DMS53 treated with DMSO at 0.1 percent for 48 hours (cell line): ENCODE measurements at regions not wholly inside any gene's neighbourhood (a gene's known extent, or its start where the extent isn't known, plus 50 kb on each side); places are given as distances from the start of the nearest gene placed in this dataset.

Source experiments
- DNase-seq: peaks from one replicate; lab custom pipeline; 2025; ENCODE audit not compliant: unreplicated experiment; lab: John Stamatoyannopoulos, UW

DNA sequence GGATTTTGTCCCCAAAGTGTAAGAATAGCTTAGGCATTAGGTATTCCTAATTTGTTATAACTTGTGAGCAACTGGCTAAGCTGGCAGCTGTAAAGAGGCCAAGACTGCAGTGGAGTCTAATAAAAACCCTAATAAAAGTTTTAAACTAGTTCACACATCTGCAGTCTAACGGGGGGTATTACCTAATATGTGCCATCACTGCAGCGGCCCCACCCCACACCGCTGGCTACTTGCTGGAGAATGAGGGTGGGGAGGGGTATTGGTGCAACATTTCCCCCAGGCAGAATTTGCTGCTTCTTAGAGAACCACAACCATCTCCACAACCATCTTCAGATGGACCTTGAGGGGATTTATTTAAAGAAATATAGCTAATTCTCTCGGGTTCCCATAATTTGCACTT is 135.0 kb downstream of the ZC3H11B start:
- DNase-seq = no peak

DNA sequence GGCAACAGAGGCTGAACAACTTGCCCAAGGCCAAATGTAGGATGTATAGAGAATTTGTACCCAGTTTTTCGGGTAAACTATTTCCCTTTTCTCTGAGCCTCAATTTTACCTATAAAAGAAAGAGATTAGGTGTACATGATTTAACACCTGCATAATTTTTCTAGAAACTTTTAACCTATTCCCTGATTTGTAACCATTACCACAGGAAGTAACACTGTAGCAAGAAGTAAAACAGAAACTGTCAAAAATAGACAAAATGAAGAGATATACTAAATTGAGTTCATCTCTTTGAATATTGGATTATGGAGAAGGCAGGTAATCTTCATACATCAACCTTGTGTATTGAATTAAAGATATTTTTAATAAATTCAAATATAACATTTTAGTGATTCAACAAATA is 136.2 kb downstream of the ZC3H11B start:
- DNase-seq = no peak

DNA sequence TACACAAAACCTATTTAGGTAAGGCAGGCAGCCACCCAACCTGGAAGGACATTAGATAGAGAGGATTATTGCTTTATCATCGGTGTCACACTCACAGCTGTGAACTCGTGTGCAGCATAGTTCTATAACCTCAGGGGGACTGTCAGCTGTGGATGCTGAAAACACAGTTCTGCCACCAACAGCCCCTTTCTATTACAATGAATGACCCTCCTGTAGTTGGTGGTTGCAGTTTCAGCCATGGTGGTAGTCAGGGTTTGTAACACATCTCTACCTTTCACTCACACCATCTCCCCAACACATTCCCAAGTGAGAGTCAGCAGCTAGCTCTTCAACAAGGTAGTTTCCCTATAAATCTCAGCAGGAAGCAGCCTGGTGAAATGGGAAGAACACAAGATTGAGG is 136.8 kb downstream of the ZC3H11B start:
- DNase-seq = no peak

DNA sequence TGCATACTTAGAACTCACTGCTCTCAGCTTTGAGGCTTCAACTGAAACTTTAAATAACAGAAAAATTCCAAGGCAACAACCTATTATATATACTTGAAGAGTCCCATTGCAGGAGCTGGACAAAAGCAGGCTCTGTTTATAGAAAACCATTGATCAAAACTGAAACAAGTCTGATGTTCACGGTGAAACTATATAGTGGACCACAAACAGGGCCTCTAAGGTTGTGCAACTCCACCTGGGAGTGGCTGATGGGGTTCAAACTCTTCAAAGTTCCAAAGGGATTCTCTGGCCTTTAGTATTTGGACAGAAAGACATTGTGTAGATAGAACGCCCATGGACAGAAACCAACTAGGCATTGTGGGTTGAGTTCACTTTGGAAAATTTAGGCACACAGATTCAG is 140.3 kb downstream of the ZC3H11B start:
- no peak for DNase-seq

DNA sequence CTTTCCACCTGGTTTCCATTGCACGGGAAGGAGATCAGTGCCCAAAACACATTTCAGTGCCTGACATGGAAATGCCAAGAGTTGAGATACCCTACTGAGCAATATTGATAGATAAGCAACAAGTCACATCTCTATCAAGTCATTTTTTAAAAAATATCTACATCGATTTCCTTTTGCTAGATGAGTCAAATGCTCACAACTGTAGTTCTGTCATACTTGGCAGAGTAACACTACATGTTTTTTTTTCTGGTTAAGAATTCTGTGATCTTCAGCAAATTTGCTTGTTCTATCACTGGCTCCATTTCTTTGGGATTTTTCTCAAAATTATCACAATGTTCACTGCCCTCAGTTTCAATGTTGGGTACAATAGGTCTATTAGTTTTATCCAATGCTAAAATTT is 145.4 kb downstream of the ZC3H11B start:
- DNase-seq = no peak

DNA sequence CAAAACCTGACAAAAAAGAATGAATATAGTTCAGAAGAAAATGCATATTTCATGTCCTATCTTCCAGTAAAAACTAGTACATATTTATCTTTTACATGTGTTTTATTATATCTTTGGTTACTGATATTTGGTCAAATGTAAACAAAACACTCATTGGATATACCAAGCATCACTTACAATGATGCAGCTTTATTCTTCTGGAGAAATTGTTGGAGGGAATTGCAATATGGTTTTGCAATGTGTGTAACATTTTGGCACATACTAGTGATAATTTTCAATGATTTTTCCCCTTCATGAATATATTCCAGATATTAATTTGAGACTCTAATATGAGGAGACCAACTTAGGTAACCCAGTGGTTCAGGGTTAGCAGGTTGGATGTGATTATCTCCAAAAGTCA is 146.1 kb downstream of the ZC3H11B start:
- no peak for DNase-seq

DNA sequence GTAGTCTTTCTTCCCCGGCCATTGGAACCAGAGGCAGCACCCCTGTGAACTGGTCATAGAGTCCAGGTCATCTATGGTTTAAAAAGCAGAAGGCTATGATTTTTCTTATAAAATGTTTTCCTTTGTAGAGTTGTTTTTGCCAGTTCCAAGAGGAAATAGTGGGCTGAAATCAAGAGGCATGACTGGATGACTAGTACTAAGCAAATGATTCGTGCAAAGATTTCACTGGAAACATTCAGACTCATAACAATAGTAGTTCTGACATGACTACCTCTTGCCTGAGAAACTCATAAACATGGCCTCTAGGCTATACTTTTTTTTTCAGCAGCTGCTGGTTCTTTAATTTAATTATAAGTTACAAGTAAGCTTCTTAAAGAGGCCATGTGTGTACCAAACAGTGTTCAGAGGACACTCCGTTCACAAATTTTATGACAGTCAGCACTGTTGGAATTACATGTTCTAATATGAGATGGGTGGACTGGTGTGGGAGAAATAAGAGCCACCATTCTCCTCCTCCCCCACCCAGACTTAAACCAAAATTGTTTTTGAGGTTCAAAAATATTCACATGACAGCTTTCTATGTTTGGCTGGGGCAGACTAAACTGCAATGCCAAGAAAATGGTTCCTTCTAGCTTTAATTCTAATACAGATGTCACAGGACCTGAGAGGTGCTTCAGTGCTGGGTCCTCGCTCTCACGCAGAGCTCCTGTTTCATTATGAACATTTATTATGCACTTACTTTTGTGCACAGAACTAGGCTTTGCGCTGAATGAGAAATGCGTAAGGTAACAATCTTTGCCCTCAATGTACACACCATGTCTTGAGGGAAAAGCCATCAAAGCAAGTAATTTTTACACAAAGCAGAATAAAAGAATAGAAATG is 147.5 kb downstream of the ZC3H11B start:
- no peak for DNase-seq

DNA sequence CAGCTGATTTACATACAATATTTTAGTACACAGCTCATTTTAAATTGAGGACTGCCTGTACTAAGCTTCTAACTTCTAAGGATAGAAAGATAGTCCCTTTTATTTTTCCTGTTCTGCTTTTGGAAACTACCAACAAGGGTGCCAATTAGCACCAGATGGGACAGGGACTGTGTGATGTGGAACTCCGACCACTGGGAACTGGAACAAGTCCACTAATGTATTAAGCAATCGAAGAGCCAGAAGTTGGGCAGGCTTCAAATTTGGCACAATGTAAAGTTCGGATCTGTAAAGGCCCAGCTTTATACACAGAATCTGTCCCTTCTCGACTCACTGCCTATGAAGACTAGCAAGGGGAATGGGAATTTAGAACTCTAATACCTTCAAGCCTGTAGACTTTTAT is 149.3 kb downstream of the ZC3H11B start:
- DNase-seq = no peak

DNA sequence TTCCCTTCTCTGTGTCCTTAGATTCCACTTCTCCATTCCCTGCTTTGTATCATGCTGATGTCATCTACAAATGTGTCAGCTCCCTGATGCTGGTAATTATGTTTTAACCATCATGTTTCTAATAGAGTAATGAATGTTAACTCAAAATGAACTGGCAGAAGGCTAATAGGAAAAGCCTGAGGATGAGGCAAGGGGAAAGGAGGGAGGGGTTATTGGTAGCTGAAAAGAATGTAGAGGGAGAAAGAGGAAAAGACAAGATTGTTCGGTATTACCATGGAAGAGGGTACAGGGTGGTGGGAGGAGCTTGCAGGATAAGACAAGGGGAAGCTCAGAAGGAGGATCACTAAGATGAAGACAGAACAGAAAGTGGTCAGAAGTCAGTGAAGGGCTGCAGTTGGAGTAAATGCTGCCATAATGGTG is 150.9 kb downstream of the ZC3H11B start:
- DNase-seq = no peak

DNA sequence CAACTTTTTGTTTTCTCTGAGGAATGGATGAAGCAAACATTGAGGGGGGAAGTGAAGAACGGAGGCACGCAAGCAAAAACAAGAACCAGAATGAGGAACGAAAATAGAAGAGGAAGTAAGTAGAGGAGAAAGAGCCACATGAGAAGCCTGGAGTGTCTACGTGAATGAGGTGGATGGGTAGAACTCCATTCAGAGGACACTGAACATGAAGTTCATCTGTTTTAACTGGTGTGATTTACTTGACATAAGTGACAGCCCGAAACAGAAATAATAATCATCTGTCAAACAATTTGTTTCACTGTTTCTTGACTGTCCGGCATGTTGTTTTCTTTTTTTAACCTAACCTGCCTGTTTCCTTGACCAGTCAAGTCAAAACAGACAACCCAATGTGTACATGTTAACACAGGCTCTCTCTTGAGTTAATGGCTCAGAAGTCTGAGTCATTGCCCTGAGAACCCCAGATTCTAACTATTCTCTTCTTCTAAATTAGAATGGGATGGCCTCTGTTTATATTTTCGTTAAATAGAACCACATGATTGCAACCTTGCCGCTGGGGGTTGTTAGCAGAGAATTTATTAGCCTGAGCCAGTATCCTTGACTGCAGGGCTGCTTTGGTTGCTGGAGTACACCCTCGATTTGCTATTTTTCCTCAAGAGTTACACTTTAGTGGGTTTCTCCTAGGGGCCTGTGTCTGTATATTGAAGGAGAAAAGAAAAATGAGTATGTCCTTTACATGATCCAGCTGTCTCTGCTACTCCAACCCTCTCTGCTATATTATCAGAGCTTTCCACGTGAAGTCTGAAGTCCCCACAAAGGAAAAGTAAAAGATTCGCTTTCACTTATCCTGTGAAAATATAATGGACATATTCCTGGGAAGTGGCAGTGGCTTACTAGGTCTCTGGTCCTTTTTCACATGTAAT is 151.7 kb downstream of the ZC3H11B start:
- no peak for DNase-seq

DNA sequence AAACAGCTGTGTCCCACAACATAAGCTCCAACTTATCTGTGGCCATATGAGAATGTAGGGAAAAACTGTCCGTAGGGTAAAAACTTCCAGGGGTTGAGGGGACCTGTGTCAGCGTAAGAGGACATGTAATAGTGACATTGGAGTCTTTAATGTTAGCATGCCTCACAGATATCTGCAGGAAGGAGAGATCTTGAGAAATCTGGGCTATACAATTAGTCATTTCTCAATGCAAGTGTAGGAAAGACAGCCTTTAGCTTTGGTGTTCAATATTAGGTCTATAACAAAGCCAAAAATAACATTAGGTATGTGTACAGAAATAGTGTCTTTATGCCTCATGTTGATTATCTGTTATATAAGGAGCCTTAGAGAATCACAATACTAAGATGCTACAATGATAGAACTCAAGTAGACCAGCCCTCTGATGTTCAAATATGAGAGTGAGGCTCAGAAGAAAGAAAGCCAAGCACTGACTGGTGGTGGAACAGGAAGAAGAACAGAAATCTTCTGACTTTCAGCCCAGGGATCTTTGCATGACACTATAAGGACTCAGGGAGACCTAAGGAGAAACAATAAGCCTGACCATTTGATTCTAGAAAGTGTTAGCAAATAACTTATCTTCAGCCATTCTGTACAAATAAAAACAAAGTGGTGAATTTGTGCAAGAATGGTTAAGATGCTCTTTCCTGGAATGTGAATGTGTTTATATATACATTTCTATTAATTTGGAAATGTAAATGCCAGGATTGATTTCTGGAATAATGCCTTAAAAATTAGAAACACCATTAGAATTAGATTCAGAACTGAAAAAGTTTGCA is 152.6 kb downstream of the ZC3H11B start:
- no peak for DNase-seq

DNA sequence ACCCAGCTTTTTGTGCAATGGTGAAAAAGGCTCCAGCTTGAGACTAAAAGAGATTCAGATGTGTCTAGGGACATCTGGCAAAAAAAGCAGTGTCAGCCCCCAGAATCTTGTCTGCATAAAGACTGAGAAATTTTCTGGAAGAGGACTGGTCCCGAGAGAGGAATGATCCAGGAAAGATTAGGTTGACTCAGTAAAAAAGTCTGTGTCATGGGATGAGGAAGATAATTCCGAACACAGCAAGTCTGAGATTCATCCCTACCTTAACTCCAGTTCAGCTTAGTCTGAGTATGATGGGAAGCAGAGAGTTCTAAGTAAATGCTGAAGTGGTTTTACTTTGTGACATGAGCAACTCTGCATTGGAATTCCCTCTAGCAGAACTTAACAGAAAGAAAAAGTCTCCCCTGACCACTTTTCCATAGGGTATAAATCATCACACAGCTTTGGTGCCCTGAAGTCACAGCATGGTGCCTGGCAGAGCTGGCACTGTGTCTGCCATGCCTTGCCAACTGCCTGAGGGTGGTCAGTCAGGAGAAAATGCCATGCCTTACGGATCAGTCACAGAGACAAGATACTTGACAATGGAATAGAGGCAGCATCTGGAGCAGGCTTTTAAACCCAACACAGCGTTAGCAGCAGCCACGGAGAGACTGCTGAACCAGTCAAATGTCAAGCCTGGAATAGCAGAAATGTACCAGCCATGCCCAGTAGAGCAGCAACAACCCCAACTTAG is 153.4 kb downstream of the ZC3H11B start:
- DNase-seq = no peak

DNA sequence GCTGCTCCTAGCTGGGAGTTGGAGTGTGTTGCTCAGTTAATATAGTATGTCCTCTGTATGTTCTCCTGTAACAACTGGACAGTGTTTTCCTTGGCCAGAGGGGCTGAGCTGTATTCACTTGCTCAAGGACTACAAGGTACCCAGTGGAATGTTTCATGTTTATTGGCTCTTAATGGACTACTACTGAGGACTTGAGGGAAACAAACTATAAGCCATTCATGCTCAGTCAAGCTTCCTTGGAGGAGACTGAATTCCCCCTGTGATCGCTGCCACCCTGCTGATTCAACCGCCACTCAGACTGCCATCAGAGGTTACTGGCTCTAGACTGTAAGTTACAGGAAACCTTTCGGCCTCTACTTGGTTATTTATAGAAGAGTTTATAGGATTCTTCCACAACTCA is 166.6 kb downstream of the ZC3H11B start:
- DNase-seq = no peak

DNA sequence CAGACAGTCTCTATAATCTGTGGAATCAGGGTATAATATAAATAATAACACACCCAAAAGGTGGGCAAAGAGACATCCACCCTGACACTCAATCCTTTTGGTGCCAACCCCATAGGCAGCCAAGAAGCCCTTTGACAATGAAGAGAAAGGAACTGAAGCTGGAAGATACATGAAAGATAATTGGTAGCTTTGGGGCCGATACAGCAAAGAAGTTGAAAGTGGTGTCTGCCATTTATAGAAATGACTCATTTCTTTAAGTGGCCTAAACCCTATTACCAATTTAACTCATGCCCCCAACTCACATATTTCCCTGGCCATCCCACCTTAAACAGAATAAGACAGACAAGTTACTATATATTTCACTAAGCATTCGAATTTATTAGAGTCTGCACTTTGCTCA is 167.0 kb downstream of the ZC3H11B start:
- DNase-seq = no peak

DNA sequence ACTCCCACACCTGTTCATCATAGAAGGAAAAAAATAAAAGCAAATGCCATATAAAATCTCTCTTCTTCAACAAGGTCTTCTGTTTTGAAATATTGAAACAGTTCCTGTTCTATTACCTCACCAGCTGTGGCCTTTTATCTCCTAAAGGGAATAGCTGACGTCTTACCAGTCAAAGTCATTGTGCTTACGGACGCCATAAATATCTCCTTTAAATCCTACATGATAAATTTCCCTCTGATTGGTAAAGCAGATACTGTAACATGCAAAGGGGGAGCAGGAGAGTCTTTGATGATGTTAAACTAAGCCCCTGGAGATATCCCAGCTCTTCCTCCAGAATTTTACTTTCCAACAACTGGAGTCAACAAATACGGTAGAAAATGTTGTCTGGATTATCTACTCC is 168.4 kb downstream of the ZC3H11B start:
- DNase-seq = no peak

DNA sequence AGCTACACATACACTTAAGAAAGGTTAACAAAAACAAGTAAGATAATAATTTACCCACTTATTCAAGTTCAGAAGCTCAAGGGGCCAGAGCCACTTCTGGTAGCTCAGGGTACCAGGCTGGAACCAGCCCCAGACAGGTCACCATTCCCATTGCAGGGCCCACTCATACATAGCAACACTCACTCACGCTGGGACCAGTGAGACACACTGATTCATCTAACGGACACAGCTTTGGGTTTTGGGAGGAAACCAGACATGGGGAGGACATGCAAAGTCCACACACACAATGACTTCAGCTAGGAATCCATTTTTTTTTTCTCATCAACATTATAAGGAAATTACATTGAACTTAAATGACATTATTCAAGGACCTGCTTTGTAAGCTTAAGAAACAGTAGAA is 169.1 kb downstream of the ZC3H11B start:
- no peak for DNase-seq

DNA sequence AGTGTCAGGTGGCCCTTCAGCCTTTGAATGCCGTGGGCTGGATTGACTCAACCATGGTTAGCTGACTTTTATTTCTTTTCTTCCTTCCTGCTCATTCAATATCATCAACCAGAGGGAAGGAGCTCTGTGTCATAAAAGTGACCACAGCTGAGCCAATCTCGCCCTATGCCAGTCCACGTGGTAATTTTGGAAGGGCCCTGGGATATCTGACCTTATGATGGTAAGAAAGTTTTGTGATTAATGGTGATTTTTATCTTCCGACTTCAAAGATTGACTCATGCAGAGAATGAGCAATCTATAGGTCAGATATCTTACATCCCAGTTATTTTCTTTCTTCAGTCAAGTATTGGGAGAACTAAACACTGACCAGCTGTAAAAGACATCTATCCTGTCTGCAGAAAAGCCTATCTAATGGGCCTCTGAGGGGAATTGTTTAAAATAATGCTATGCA is 170.3 kb downstream of the ZC3H11B start:
- peak; percentile 72 for DNase-seq

DNA sequence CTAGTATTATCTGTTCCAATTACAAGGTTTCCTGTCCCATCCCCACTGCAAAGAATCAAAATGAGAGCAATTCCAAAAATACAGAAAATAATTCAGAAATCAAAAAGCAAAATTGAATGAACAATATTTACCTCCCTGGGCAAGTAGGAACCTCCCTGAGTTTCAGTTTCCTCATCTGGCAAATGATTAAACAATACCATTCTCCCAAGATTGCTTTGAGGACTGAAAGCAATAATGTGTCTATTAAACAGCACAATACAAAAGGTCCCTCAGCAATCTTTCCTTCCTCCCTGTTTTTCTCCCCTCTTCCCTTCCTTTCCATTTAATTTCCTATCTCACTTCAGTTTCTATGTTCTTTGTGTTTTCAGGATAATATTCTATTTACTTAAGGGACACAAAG is 171.0 kb downstream of the ZC3H11B start:
- no peak for DNase-seq

DNA sequence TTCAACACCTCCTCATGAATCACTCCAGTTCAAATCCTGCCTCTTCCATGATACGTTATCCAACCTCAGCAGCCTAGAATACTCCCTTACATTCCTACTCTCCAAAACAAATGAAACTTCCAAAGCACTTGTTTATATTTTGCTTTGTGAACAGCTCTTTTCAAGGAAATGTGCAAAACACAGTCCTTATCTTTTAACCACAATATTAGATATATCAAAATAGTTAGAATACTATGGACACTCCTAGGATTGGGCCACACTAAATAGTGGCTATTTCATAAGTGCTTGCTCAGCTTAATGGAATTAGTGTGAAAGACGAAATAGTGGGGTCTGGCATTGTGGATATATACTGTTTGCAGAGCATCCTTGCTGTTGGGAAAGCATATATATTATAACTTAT is 173.5 kb downstream of the ZC3H11B start:
- no peak for DNase-seq

DNA sequence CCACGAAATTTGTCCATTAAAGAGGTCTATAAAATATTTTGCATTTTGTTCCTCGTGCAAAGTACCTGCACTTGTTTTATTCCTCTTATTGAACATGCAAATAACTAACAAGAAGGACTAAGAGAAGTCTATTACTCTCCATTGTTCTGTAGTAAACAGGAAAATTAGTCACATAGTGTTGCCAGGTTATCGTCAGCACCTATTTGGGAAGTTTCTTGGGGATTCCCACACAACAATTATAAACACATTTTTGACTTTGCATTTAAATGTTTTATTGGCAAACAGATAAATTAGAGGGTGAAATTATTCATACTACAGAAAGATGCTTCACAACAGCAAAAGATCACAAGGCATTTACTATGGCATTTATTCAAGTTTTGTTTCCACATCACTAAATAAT is 174.5 kb downstream of the ZC3H11B start:
- no peak for DNase-seq

DNA sequence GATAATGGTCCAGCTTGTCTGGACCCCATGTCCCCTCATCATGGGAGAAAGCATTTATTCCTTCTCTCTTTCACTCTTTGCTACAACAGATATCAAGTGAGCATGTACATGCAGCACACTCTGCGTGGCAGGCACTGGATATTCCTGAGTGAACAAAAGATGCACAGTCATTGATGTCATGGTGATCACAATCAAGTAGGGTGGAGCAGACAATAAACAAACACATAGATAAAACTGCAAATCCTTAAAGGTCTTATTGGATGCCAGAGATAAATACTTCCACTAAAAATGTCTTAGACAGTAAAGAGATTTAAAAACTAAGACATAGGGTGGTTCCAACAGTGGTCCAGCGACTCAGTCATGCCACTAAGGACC is 178.0 kb downstream of the ZC3H11B start:
- DNase-seq = no peak
